Mammary epithelial cell (primary cell): ENCODE measurements at regions not wholly inside any gene's neighbourhood (a gene's known extent, or its start where the extent isn't known, plus 50 kb on each side); places are given as distances from the start of the nearest gene placed in this dataset.

Experiments
- EZH2 ChIP-seq: IDR thresholded peaks from 2 replicates; pipeline ENCODE4 v1.6.1; 2012; ENCODE audit warnings: low read length, inconsistent platforms, borderline replicate concordance
- TF ChIP-seq, protein P1 (sequence below), 2 donors: IDR thresholded peaks in 1 of 2; conservative IDR thresholded peaks in 1 of 2; 2 replicates each; pipeline ENCODE4 v1.5.1; 2011 to 2012; ENCODE audit warnings: inconsistent platforms in 2 of 2, low read length in 2 of 2, mild to moderate bottlenecking in 2 of 2, control low read depth in 1 of 2, low read depth in 1 of 2; ENCODE audit not compliant: insufficient read depth in 1 of 2; ENCODE audit errors: extremely low read depth in 1 of 2

DNA sequence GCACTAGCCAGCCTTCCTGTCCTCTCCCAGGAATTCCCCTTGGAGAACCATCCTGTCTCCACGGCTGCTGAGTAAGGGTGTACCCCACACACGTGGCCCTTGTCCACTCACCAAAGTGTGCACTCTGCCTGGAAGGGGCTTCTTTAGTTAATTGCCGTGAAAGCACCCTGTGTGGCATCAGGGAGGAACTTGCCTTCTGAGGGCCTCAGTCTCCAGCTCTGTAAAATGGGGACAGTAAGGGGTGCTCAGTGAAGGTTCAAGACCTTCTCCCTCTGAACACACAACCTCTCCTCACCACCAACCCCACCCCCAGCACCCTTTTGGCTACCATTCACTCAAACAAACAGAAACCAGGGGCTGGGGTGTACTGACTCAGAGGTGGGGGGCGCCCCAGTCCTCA lies 59.1 kb upstream of the LHX1 start:
- TF ChIP-seq, protein P1, sequence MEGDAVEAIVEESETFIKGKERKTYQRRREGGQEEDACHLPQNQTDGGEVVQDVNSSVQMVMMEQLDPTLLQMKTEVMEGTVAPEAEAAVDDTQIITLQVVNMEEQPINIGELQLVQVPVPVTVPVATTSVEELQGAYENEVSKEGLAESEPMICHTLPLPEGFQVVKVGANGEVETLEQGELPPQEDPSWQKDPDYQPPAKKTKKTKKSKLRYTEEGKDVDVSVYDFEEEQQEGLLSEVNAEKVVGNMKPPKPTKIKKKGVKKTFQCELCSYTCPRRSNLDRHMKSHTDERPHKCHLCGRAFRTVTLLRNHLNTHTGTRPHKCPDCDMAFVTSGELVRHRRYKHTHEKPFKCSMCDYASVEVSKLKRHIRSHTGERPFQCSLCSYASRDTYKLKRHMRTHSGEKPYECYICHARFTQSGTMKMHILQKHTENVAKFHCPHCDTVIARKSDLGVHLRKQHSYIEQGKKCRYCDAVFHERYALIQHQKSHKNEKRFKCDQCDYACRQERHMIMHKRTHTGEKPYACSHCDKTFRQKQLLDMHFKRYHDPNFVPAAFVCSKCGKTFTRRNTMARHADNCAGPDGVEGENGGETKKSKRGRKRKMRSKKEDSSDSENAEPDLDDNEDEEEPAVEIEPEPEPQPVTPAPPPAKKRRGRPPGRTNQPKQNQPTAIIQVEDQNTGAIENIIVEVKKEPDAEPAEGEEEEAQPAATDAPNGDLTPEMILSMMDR (conservative IDR thresholded peaks at IDR 0.05 in 1 of 2, IDR thresholded peaks at IDR 0.05 in 1 of 2; ENCODE audit: extremely low read depth in 1 of 2, insufficient read depth in 1 of 2, low read depth in 1 of 2, low read length in 2 of 2), result no peak
- TF ChIP-seq EZH2, result no peak
